GM12878 (cell line): ENCODE measurements at regions not wholly inside any gene's neighbourhood (a gene's known extent, or its start where the extent isn't known, plus 50 kb on each side); places are given as distances from the start of the nearest gene placed in this dataset.

ENCODE experiments used
- ATAC-seq: fragments of 200-7000 bp; cut with Tn5 transposase; 3 replicates; pipeline ENCODE4 v1.9.1; 2020; ENCODE audit warnings: mild to moderate bottlenecking, moderate library complexity
- BruUV-seq: library from RNA; stranded (reverse); fragments of 400-500 nt; replicated peaks from 2 replicates; lab custom pipeline; 2021; lab: Mats Ljungman, UMichigan
- CTCF ChIA-PET: fragments of 300-600 bp; sonication (Branson Sonifier 250); formaldehyde crosslinking; extraction: SDS; loops from one replicate; lab custom pipeline; 2021; ENCODE audit warnings: inconsistent platforms; lab: Yijun Ruan, JAX
- POLR2A ChIA-PET: fragments of 350-600 bp; formaldehyde crosslinking; extraction: SDS; loops from one replicate; lab custom pipeline; 2021; ENCODE audit warnings: inconsistent platforms; lab: Charles Lee
- RAD21 ChIA-PET: fragments of 300-600 bp; sonication (Branson Sonifier 250); formaldehyde crosslinking; loops from one replicate; lab custom pipeline; 2023; ENCODE audit warnings: antibody characterized with exemption; ENCODE audit not compliant: unreplicated experiment; lab: Charles Lee
- SMC1A ChIA-PET: fragments of 300-600 bp; sonication (Branson Sonifier 250); formaldehyde crosslinking; loops from one replicate; lab custom pipeline; 2023; ENCODE audit not compliant: unreplicated experiment, uncharacterized antibody; lab: Charles Lee
- DNase-seq: peaks from one replicate; pipeline ENCODE4 v3.0.0-alpha.2; 2011; ENCODE audit warnings: low read depth, low spot score
- FAIRE-seq: peaks from 3 replicates; lab custom pipeline; 2011; peaks lifted over from hg19 to GRCh38; lab: Jason Lieb, UNC
- H2AFZ ChIP-seq: 2 replicates; pipeline ENCODE4 v1.6.0; 2011; ENCODE audit warnings: low read depth, low read length, control low read depth; ENCODE audit not compliant: control insufficient read depth
- H3K27ac ChIP-seq: 2 replicates; pipeline ENCODE4 v1.5.1; 2011; ENCODE audit warnings: control low read depth; ENCODE audit not compliant: control insufficient read depth, insufficient read depth
- H3K27me3 ChIP-seq, 2 experiments: replicated peaks in 1 of 2; 2 replicates each; pipeline versions ENCODE4 v1.6.0 to v1.6.1; 2011; ENCODE audit warnings: low read length in 1 of 2; ENCODE audit not compliant: control insufficient read depth in 2 of 2, insufficient read depth in 2 of 2
- H3K36me3 ChIP-seq, 2 experiments: 2 replicates each; pipeline ENCODE4 v1.5.1; 2011; ENCODE audit warnings: low read length in 1 of 2; ENCODE audit not compliant: control insufficient read depth in 2 of 2, insufficient read depth in 2 of 2
- H3K4me1 ChIP-seq: 2 replicates; pipeline ENCODE4 v1.6.1; 2011; ENCODE audit warnings: mild to moderate bottlenecking, low read length, moderate library complexity, mixed read lengths; ENCODE audit not compliant: control insufficient read depth, insufficient read depth
- H3K4me2 ChIP-seq: 2 replicates; pipeline ENCODE4 v1.6.0; 2011; ENCODE audit warnings: control low read depth; ENCODE audit not compliant: control insufficient read depth, insufficient read depth
- H3K4me3 ChIP-seq: fragments of 200-600 bp; sonication (generic); 2 replicates; pipeline ENCODE4 v1.5.1; 2016
- H3K79me2 ChIP-seq: 2 replicates; pipeline ENCODE4 v1.6.0; 2011; ENCODE audit warnings: low read length; ENCODE audit not compliant: control insufficient read depth, insufficient read depth
- H3K9ac ChIP-seq: 2 replicates; pipeline ENCODE4 v1.8.0; 2011; ENCODE audit warnings: low read length, control low read depth, mixed read lengths; ENCODE audit not compliant: control insufficient read depth, insufficient read depth
- H3K9me3 ChIP-seq: replicated peaks from 3 replicates; pipeline ENCODE4 v1.5.1; 2011; ENCODE audit warnings: mild to moderate bottlenecking, low read length; ENCODE audit not compliant: control insufficient read depth, insufficient read depth
- H4K20me1 ChIP-seq: 2 replicates; pipeline ENCODE4 v1.6.0; 2011; ENCODE audit not compliant: control insufficient read depth, insufficient read depth
- ASH2L ChIP-seq: fragments of 300-600, 200-600 bp; sonication (generic); IDR thresholded peaks from 2 replicates; pipeline ENCODE4 v1.6.1; 2017; ENCODE audit warnings: low read depth, mild to moderate bottlenecking, borderline replicate concordance
- ATF7 ChIP-seq: fragments of 450-650 bp; IDR thresholded peaks from 2 replicates; pipeline ENCODE4 v1.6.1; 2016; ENCODE audit warnings: low read depth, mild to moderate bottlenecking
- BCL3 ChIP-seq: IDR thresholded peaks from 2 replicates; pipeline ENCODE4 v1.6.1; 2011; ENCODE audit warnings: borderline replicate concordance, low read depth, mild to moderate bottlenecking, moderate library complexity, low read length; ENCODE audit not compliant: insufficient read depth, poor library complexity, severe bottlenecking
- E2F8 ChIP-seq: fragments of 450-650 bp; IDR thresholded peaks from 2 replicates; pipeline ENCODE4 v1.6.1; 2018; ENCODE audit warnings: mild to moderate bottlenecking, low read depth, moderate library complexity; ENCODE audit not compliant: partially characterized antibody
- EED ChIP-seq: sonication (generic); IDR thresholded peaks from 2 replicates; pipeline ENCODE4 v1.6.1; 2016; ENCODE audit warnings: antibody characterized with exemption, low read depth
- ESRRA ChIP-seq: IDR thresholded peaks from 2 replicates; pipeline ENCODE4 v1.6.1; 2012; ENCODE audit warnings: mild to moderate bottlenecking, low read length, improper control_type of control experiment
- HSF1 ChIP-seq: fragments of 150-350 bp; IDR thresholded peaks from 2 replicates; pipeline ENCODE4 v1.6.1; 2014; ENCODE audit warnings: mild to moderate bottlenecking, low read depth, low read length
- IRF4 ChIP-seq: IDR thresholded peaks from 2 replicates; pipeline ENCODE4 v1.6.1; 2011; ENCODE audit warnings: low read depth, low read length
- JUND ChIP-seq: IDR thresholded peaks from 2 replicates; pipeline ENCODE4 v1.6.1; 2012; ENCODE audit warnings: low read depth, mild to moderate bottlenecking, low read length, improper control_type of control experiment, moderate library complexity
- LARP7 ChIP-seq: fragments of 450-650 bp; IDR thresholded peaks from 2 replicates; pipeline ENCODE4 v1.6.1; 2017; ENCODE audit warnings: mild to moderate bottlenecking
- NKRF ChIP-seq: fragments of 450-650 bp; conservative IDR thresholded peaks from 2 replicates; pipeline ENCODE4 v1.6.1; 2017; ENCODE audit warnings: mild to moderate bottlenecking, moderate library complexity
- NR2C1 ChIP-seq: fragments of 450-650 bp; IDR thresholded peaks from 2 replicates; pipeline ENCODE4 v1.6.1; 2017; ENCODE audit warnings: antibody characterized with exemption, mild to moderate bottlenecking, moderate library complexity
- PAX8 ChIP-seq: fragments of 450-650 bp; IDR thresholded peaks from 2 replicates; pipeline ENCODE4 v1.6.1; 2017; ENCODE audit warnings: mild to moderate bottlenecking, moderate library complexity
- RB1 ChIP-seq: fragments of 450-650 bp; formaldehyde crosslinking; IDR thresholded peaks from 2 replicates; pipeline ENCODE4 v1.6.1; 2017; ENCODE audit warnings: mild to moderate bottlenecking, borderline replicate concordance
- RFX5 ChIP-seq: IDR thresholded peaks from 2 replicates; pipeline ENCODE4 v1.6.1; 2011; ENCODE audit warnings: low read depth, low read length, improper control_type of control experiment
- SRF ChIP-seq, 2 experiments: IDR thresholded peaks; 2 replicates each; pipeline ENCODE4 v1.6.1; 2011; ENCODE audit warnings: low read depth in 2 of 2, low read length in 2 of 2, mild to moderate bottlenecking in 1 of 2, moderate library complexity in 1 of 2
- STAT1 ChIP-seq: fragments of 450-650 bp; conservative IDR thresholded peaks from 2 replicates; pipeline ENCODE4 v1.6.1; 2014; ENCODE audit warnings: antibody characterized with exemption, mild to moderate bottlenecking
- TCF12 ChIP-seq: IDR thresholded peaks from 2 replicates; pipeline ENCODE4 v1.6.1; 2011; ENCODE audit warnings: low read depth, mild to moderate bottlenecking, low read length
- YY1 ChIP-seq: IDR thresholded peaks from 2 replicates; pipeline ENCODE4 v1.6.1; 2011; ENCODE audit warnings: low read depth, mild to moderate bottlenecking, low read length
- ZNF622 ChIP-seq: fragments of 450-650 bp; IDR thresholded peaks from 2 replicates; pipeline ENCODE4 v1.6.1; 2017; ENCODE audit warnings: mild to moderate bottlenecking, inconsistent platforms
- WGBS: methylation state at CpG from one replicate; pipeline ENCODE4 v1.1.6; 2016; ENCODE audit warnings: low lambda C conversion rate; ENCODE audit not compliant: insufficient replicate concordance, insufficient coverage; ENCODE audit errors: missing lambda C conversion rate; 5-methylcytosine and 5-hydroxymethylcytosine counted together
- in situ Hi-C: fragments of 300-500 bp; cut with MboI; formaldehyde crosslinking; loops from 9 replicates; pipeline ENCODE4 v1.14.3; 2018; ENCODE audit warnings: mixed read lengths
- intact Hi-C: fragments of 100-400 bp; cut with micrococcal nuclease; formaldehyde crosslinking; loops from one replicate; pipeline ENCODE4 v1.14.2; 2022; ENCODE audit not compliant: unreplicated experiment

GRCh38 chr7:98728555-98728954 is 111.5 kb downstream of the NPTX2 start (continued):
- no peak for TF ChIP-seq LARP7
- TF ChIP-seq ATF7 = no peak
- no peak for TF ChIP-seq TCF12
- TF ChIP-seq RB1 = no peak
- no peak for TF ChIP-seq YY1
- no peak for TF ChIP-seq RFX5
- no peak for TF ChIP-seq ZNF622
- no peak for TF ChIP-seq SRF (IDR thresholded peaks at IDR 0.05; ENCODE audit: low read depth in 2 of 2, low read length in 2 of 2)
- TF ChIP-seq E2F8 = no peak
- TF ChIP-seq BCL3 = no peak
- no peak for TF ChIP-seq EED

- no peaks in the 10 kb centered on the region for H3K4me1 ChIP-seq
- DNase-seq (no peak), ATAC-seq (no peak)
- intact Hi-C loops = no loop called here
- no peak overlapping the region for H3K4me2 ChIP-seq
- no TSS peak for BruUV-seq
- H3K9me3 ChIP-seq = no peaks in the 10 kb centered on the region
- H3K36me3 ChIP-seq = no peaks in the 10 kb centered on the region
- H3K27ac ChIP-seq = no peak overlapping the region
- no peaks in the 10 kb centered on the region for H4K20me1 ChIP-seq
- H3K27me3 ChIP-seq = no peaks in the 10 kb centered on the region; a peak in 1 of 4 replicates
- in situ Hi-C loops = no loop called here
- H3K79me2 ChIP-seq = no peaks in the 10 kb centered on the region
- CTCF ChIA-PET = interaction anchor here (0.9 kb wide), 1 partner anchor 25 kb away, joined by 3 read pairs; no protein-coding TSS in a partner anchor
- H3K9ac ChIP-seq = no peak overlapping the region
- 13% methylated on average over 7 of the region's 7 CpGs for WGBS
- SMC1A ChIA-PET = no interaction called here
- TF ChIP-seq HSF1 (no peak), NR2C1 (no peak), ESRRA (no peak), NKRF (no peak), STAT1 (no peak), PAX8 (no peak), IRF4 (no peak), ASH2L (no peak), JUND (no peak)
- TF ChIP-seq, all 136 proteins: peak for 0
- Histone ChIP-seq H2AFZ (no peak overlapping the region), H3K4me3 (no peak overlapping the region)
- ChIA-PET POLR2A (interaction anchor here (0.6 kb wide), 1 partner anchor 44 kb away, joined by 5 read pairs; no protein-coding TSS in a partner anchor), RAD21 (no interaction called here)
- FAIRE-seq = no peak
These were observed 112.0 kb downstream of the NPTX2 start for GRCh38 chr7:98729121-98729520.
